ENCODE measurements at regions not wholly inside any gene's neighbourhood (a gene's known extent, or its start where the extent isn't known, plus 50 kb on each side); places are given as distances from the start of the nearest gene placed in this dataset.
"Not testable (repeated sequence)": the region's sequence is repeated elsewhere in the genome, so short reads cannot be mapped to it uniquely, and the experiment has no call there.

GRCh38 chr9:1870915-1871314 is 144.2 kb upstream of the SMARCA2 start:
- no peak overlapping the region for H3K4me3 ChIP-seq (ENCODE audit: low read length)
- no peak for DNase-seq (ENCODE audit: low read depth, low spot score)

- no peak overlapping the region for H3K4me3 ChIP-seq (ENCODE audit: low read length)
- DNase-seq (ENCODE audit: low read depth, low spot score) = no peak
Observed at GRCh38 chr9:1871626-1872419, 143.3 kb upstream of the SMARCA2 start.

GRCh38 chr9:1875251-1875851 is 139.8 kb upstream of the SMARCA2 start:
- DNase-seq (ENCODE audit: low read depth, low spot score) = no peak
- H3K4me3 ChIP-seq (ENCODE audit: low read length) = no peak overlapping the region

GRCh38 chr9:1875921-1876448 is 139.2 kb upstream of the SMARCA2 start:
- no peak overlapping the region for H3K4me3 ChIP-seq (ENCODE audit: low read length)

GRCh38 chr9:1876891-1877496 is 138.2 kb upstream of the SMARCA2 start:
- DNase-seq (ENCODE audit: low read depth, low spot score) = no peak
- no peak overlapping the region for H3K4me3 ChIP-seq (ENCODE audit: low read length)

More at GRCh38 chr9:1875921-1876448, 139.2 kb upstream of the SMARCA2 start:
- no peak for DNase-seq (ENCODE audit: low read depth, low spot score)

GRCh38 chr9:1877951-1878350 is 137.2 kb upstream of the SMARCA2 start:
- H3K4me3 ChIP-seq (ENCODE audit: low read length) = no peak overlapping the region
- no peak for DNase-seq (ENCODE audit: low read depth, low spot score)

- DNase-seq (ENCODE audit: low read depth, low spot score) = no peak
- H3K4me3 ChIP-seq (ENCODE audit: low read length) = no peak overlapping the region
Observed at GRCh38 chr9:1878811-1879210, 136.3 kb upstream of the SMARCA2 start.

GRCh38 chr9:1879501-1879900 is 135.6 kb upstream of the SMARCA2 start:
- no peak for DNase-seq (ENCODE audit: low read depth, low spot score)
- no peak overlapping the region for H3K4me3 ChIP-seq (ENCODE audit: low read length)

GRCh38 chr9:1880038-1880565 is 135.0 kb upstream of the SMARCA2 start:
- no peak for DNase-seq (ENCODE audit: low read depth, low spot score)
- H3K4me3 ChIP-seq (ENCODE audit: low read length) = no peak overlapping the region

GRCh38 chr9:1881708-1882295 is 133.3 kb upstream of the SMARCA2 start:
- no peak for DNase-seq (ENCODE audit: low read depth, low spot score)
- no peak overlapping the region for H3K4me3 ChIP-seq (ENCODE audit: low read length)

- no peak for DNase-seq (ENCODE audit: low read depth, low spot score)
- no peak overlapping the region for H3K4me3 ChIP-seq (ENCODE audit: low read length)
Observed at GRCh38 chr9:1882711-1883403, 132.3 kb upstream of the SMARCA2 start.

GRCh38 chr9:1890201-1890600 is 124.9 kb upstream of the SMARCA2 start:
- no peak for DNase-seq (ENCODE audit: low read depth, low spot score)
- H3K4me3 ChIP-seq (ENCODE audit: low read length) = no peak overlapping the region

- no peak for DNase-seq (ENCODE audit: low read depth, low spot score)
- no peak overlapping the region for H3K4me3 ChIP-seq (ENCODE audit: low read length)
Observed at GRCh38 chr9:1890816-1891215, 124.3 kb upstream of the SMARCA2 start.

- H3K4me3 ChIP-seq (ENCODE audit: low read length); DNase-seq (ENCODE audit: low read depth, low spot score): not testable (repeated sequence)
Observed at GRCh38 chr9:1903080-1903704, 112.0 kb upstream of the SMARCA2 start.

- no peak for DNase-seq (ENCODE audit: low read depth, low spot score)
- H3K4me3 ChIP-seq (ENCODE audit: low read length) = no peak overlapping the region
Observed at GRCh38 chr9:1907465-1907864, 107.7 kb upstream of the SMARCA2 start.

GRCh38 chr9:1909322-1909721 is 105.8 kb upstream of the SMARCA2 start:
- H3K4me3 ChIP-seq (ENCODE audit: low read length) = no peak overlapping the region
- DNase-seq (ENCODE audit: low read depth, low spot score) = no peak

- DNase-seq (ENCODE audit: low read depth, low spot score) = no peak
- H3K4me3 ChIP-seq (ENCODE audit: low read length) = no peak overlapping the region
Observed at GRCh38 chr9:1910269-1910811, 104.8 kb upstream of the SMARCA2 start.

- no peak for DNase-seq (ENCODE audit: low read depth, low spot score)
Observed at GRCh38 chr9:1913631-1914330, 101.4 kb upstream of the SMARCA2 start.

More at GRCh38 chr9:1913631-1914330, 101.4 kb upstream of the SMARCA2 start:
- no peak overlapping the region for H3K4me3 ChIP-seq (ENCODE audit: low read length)
